ENCODE measurements at regions not wholly inside any gene's neighbourhood (a gene's known extent, or its start where the extent isn't known, plus 50 kb on each side); places are given as distances from the start of the nearest gene placed in this dataset.

GRCh38 chr2:7619203-7619970 is 702.2 kb downstream of the RNF144A start:
- TF ChIP-seq, protein P1, sequence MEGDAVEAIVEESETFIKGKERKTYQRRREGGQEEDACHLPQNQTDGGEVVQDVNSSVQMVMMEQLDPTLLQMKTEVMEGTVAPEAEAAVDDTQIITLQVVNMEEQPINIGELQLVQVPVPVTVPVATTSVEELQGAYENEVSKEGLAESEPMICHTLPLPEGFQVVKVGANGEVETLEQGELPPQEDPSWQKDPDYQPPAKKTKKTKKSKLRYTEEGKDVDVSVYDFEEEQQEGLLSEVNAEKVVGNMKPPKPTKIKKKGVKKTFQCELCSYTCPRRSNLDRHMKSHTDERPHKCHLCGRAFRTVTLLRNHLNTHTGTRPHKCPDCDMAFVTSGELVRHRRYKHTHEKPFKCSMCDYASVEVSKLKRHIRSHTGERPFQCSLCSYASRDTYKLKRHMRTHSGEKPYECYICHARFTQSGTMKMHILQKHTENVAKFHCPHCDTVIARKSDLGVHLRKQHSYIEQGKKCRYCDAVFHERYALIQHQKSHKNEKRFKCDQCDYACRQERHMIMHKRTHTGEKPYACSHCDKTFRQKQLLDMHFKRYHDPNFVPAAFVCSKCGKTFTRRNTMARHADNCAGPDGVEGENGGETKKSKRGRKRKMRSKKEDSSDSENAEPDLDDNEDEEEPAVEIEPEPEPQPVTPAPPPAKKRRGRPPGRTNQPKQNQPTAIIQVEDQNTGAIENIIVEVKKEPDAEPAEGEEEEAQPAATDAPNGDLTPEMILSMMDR (IDR thresholded peaks at IDR 0.05): no peak
- no peak for TF ChIP-seq EZH2phosphoT487 (IDR thresholded peaks at IDR 0.05)
